ENCODE measurements at regions not wholly inside any gene's neighbourhood (a gene's known extent, or its start where the extent isn't known, plus 50 kb on each side); places are given as distances from the start of the nearest gene placed in this dataset.

- TF ChIP-seq YY1 (IDR thresholded peaks at IDR 0.05; ENCODE audit: low read depth) = no peak
- no peak for TF ChIP-seq NFIC (IDR thresholded peaks at IDR 0.05; ENCODE audit: borderline replicate concordance)
- TF ChIP-seq PBX3 (IDR thresholded peaks at IDR 0.05) = no peak
- no peak for TF ChIP-seq FOXJ3 (CRISPR knock-in tag; IDR thresholded peaks at IDR 0.05)
- TF ChIP-seq GATA2 (CRISPR knock-in tag; IDR thresholded peaks at IDR 0.05) = no peak
- no peak for TF ChIP-seq TCF12 (IDR thresholded peaks at IDR 0.05)
- TF ChIP-seq REST (IDR thresholded peaks at IDR 0.05; ENCODE audit: low read depth, low read length) = no peak
- TF ChIP-seq CHD2 (IDR thresholded peaks at IDR 0.05; ENCODE audit: low read length, partially characterized antibody) = no peak
- TF ChIP-seq EP300 (IDR thresholded peaks at IDR 0.05; ENCODE audit: borderline replicate concordance in 1 of 2, low read depth in 1 of 2, low read length in 1 of 2) = no peak
- TF ChIP-seq MXI1 (IDR thresholded peaks at IDR 0.05; ENCODE audit: low read depth, low read length) = no peak
- no peak for TF ChIP-seq IRF3 (IDR thresholded peaks at IDR 0.05; ENCODE audit: low read depth, low read length)
- no peak overlapping the region for H3K27ac ChIP-seq (ENCODE audit: low read depth in 2 of 2, low read length in 1 of 2)
- H4K20me1 ChIP-seq (ENCODE audit: insufficient read depth) = no peaks in the 10 kb centered on the region
- H3K27me3 ChIP-seq (ENCODE audit: insufficient read depth) = no peaks in the 10 kb centered on the region
- H3K9ac ChIP-seq = no peak overlapping the region
- H3K36me3 ChIP-seq (replicated peaks in 1 of 2; ENCODE audit: control insufficient read depth in 1 of 2, insufficient read depth in 2 of 2, low read length in 1 of 2) = no peaks in the 10 kb centered on the region
- DNase-seq = no peak
- H2AFZ ChIP-seq (ENCODE audit: low read depth) = no peak overlapping the region
- POLR2A ChIA-PET = no interaction called here
- no peaks in the 10 kb centered on the region for H3K9me2 ChIP-seq
- no peaks in the 10 kb centered on the region for H3K4me1 ChIP-seq (ENCODE audit: control insufficient read depth in 1 of 2, insufficient read depth in 2 of 2, low read depth in 1 of 2, low read length in 1 of 2)
- 22% methylated on average over 3 of the region's 3 CpGs for WGBS (ENCODE audit: low lambda C conversion rate)
- CTCF ChIA-PET = no interaction called here
- no peaks in the 10 kb centered on the region for H3K79me2 ChIP-seq (ENCODE audit: insufficient read depth)
- no peak overlapping the region for H3K4me2 ChIP-seq
- H3K4me3 ChIP-seq (ENCODE audit: low read depth in 2 of 2, low read length in 1 of 2) = no peak overlapping the region
- no peaks in the 10 kb centered on the region for H3F3A ChIP-seq (replicated peaks; ENCODE audit: insufficient read depth)
- no peaks in the 10 kb centered on the region for H3K9me3 ChIP-seq
These were observed 116.0 kb upstream of the ERCC4 start for GRCh38 chr16:13803974-13804373.

- WGBS (ENCODE audit: low lambda C conversion rate) = 3% methylated on average over 4 of the region's 4 CpGs
- H3F3A ChIP-seq (replicated peaks; ENCODE audit: insufficient read depth) = no peaks in the 10 kb centered on the region
- H3K36me3 ChIP-seq (replicated peaks in 1 of 2; ENCODE audit: control insufficient read depth in 1 of 2, insufficient read depth in 2 of 2, low read length in 1 of 2) = no peaks in the 10 kb centered on the region
- POLR2A ChIA-PET = no interaction called here
- H4K20me1 ChIP-seq (ENCODE audit: insufficient read depth) = no peaks in the 10 kb centered on the region
- H3K79me2 ChIP-seq (ENCODE audit: insufficient read depth) = no peaks in the 10 kb centered on the region
- H3K9me2 ChIP-seq = no peaks in the 10 kb centered on the region
- no peaks in the 10 kb centered on the region for H3K27me3 ChIP-seq (ENCODE audit: insufficient read depth)
- no peak overlapping the region for H2AFZ ChIP-seq (ENCODE audit: low read depth)
- H3K4me1 ChIP-seq (ENCODE audit: control insufficient read depth in 1 of 2, insufficient read depth in 2 of 2, low read depth in 1 of 2, low read length in 1 of 2) = no peaks in the 10 kb centered on the region
- DNase-seq = no peak
- H3K4me3 ChIP-seq (ENCODE audit: low read depth in 2 of 2, low read length in 1 of 2) = no peak overlapping the region
- H3K4me2 ChIP-seq = no peak overlapping the region
- H3K27ac ChIP-seq (ENCODE audit: low read depth in 2 of 2, low read length in 1 of 2) = no peak overlapping the region
- H3K9me3 ChIP-seq = no peaks in the 10 kb centered on the region
- CTCF ChIA-PET = no interaction called here
- H3K9ac ChIP-seq = no peak overlapping the region
- TF ChIP-seq FOXM1 (IDR thresholded peaks at IDR 0.05; ENCODE audit: low read depth) = no peak
- no peak for TF ChIP-seq FOXJ3 (CRISPR knock-in tag; IDR thresholded peaks at IDR 0.05)
- no peak for TF ChIP-seq USF2 (IDR thresholded peaks at IDR 0.05; ENCODE audit: borderline replicate concordance, low read depth, low read length)
- no peak for TF ChIP-seq TEAD4 (IDR thresholded peaks at IDR 0.05; ENCODE audit: borderline replicate concordance, insufficient read depth)
- no peak for TF ChIP-seq CTCF (IDR thresholded peaks at IDR 0.05)
- TF ChIP-seq RFX5 (IDR thresholded peaks at IDR 0.05; ENCODE audit: low read length) = no peak
- no peak for TF ChIP-seq GATA2 (CRISPR knock-in tag; IDR thresholded peaks at IDR 0.05)
- TF ChIP-seq TAF1 (IDR thresholded peaks at IDR 0.05; ENCODE audit: borderline replicate concordance, low read depth, low read length) = no peak
- no peak for TF ChIP-seq IRF3 (IDR thresholded peaks at IDR 0.05; ENCODE audit: low read depth, low read length)
These were observed 114.0 kb upstream of the ERCC4 start for GRCh38 chr16:13805951-13806350.

Measured in SK-N-SH (cell line).